Prostate gland (tissue), 2 donors: ENCODE measurements at regions not wholly inside any gene's neighbourhood (a gene's known extent, or its start where the extent isn't known, plus 50 kb on each side); places are given as distances from the start of the nearest gene placed in this dataset.

Experiments used
- POLR2A ChIP-seq: fragments of 450-650 bp; IDR thresholded peaks from one replicate; pipeline ENCODE4 v1.6.1; 2016; ENCODE audit warnings: antibody characterized with exemption, mild to moderate bottlenecking
- TF ChIP-seq, protein P1 (sequence below), 4 experiments: fragments of 200-600 bp in 2 of 4; fragments of 450-650 bp in 2 of 4; sonication (generic) in 2 of 4; IDR thresholded peaks; 1 replicate in 3 of 4; 2 replicates in 1 of 4; pipeline ENCODE4 v1.5.1; 2016 to 2019; ENCODE audit warnings: antibody characterized with exemption in 4 of 4, mild to moderate bottlenecking in 2 of 4, moderate library complexity in 2 of 4

DNA sequence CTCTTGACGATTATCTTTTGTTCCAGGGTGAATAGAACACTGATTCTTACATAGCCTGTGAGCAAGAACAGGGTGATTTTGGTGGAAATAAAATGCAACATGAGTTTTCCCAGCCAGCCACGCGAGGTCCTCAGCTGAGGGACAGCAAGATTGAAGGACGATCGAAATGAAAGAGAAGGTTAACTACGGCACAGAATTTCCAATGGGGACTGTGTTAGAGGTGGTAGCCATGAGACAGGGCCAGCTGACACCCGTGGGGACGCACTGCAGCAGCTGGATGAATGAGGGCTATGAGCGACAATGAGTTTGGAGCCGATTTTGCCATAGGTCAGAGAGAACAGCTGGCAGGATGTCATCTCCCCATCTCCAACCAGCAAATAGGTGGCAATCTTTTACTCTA, 243.4 kb upstream of the PELI2 start:
- TF ChIP-seq, protein P1, sequence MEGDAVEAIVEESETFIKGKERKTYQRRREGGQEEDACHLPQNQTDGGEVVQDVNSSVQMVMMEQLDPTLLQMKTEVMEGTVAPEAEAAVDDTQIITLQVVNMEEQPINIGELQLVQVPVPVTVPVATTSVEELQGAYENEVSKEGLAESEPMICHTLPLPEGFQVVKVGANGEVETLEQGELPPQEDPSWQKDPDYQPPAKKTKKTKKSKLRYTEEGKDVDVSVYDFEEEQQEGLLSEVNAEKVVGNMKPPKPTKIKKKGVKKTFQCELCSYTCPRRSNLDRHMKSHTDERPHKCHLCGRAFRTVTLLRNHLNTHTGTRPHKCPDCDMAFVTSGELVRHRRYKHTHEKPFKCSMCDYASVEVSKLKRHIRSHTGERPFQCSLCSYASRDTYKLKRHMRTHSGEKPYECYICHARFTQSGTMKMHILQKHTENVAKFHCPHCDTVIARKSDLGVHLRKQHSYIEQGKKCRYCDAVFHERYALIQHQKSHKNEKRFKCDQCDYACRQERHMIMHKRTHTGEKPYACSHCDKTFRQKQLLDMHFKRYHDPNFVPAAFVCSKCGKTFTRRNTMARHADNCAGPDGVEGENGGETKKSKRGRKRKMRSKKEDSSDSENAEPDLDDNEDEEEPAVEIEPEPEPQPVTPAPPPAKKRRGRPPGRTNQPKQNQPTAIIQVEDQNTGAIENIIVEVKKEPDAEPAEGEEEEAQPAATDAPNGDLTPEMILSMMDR (IDR thresholded peaks at IDR 0.05) = no peak
- TF ChIP-seq POLR2A = no peak
